GM21825 (cell line): ENCODE measurements at regions not wholly inside any gene's neighbourhood (a gene's known extent, or its start where the extent isn't known, plus 50 kb on each side); places are given as distances from the start of the nearest gene placed in this dataset.
"Not testable (repeated sequence)": the region's sequence is repeated elsewhere in the genome, so short reads cannot be mapped to it uniquely, and the experiment has no call there.

Experiments
- ATAC-seq: cut with Tn5 transposase; IDR thresholded peaks from one replicate; pipeline ENCODE4 v1.9.1; 2021; ENCODE audit warnings: mild to moderate bottlenecking, moderate library complexity; ENCODE audit not compliant: unreplicated experiment

- no peak for ATAC-seq
Measured at GRCh38 chr13:105764486-105764885, 771.0 kb downstream of the EFNB2 start.

- ATAC-seq, result no peak
Measured at GRCh38 chr13:105763851-105764250, 771.6 kb downstream of the EFNB2 start.

- no peak for ATAC-seq
Measured at GRCh38 chr13:105762096-105762495, 773.4 kb downstream of the EFNB2 start.

DNA sequence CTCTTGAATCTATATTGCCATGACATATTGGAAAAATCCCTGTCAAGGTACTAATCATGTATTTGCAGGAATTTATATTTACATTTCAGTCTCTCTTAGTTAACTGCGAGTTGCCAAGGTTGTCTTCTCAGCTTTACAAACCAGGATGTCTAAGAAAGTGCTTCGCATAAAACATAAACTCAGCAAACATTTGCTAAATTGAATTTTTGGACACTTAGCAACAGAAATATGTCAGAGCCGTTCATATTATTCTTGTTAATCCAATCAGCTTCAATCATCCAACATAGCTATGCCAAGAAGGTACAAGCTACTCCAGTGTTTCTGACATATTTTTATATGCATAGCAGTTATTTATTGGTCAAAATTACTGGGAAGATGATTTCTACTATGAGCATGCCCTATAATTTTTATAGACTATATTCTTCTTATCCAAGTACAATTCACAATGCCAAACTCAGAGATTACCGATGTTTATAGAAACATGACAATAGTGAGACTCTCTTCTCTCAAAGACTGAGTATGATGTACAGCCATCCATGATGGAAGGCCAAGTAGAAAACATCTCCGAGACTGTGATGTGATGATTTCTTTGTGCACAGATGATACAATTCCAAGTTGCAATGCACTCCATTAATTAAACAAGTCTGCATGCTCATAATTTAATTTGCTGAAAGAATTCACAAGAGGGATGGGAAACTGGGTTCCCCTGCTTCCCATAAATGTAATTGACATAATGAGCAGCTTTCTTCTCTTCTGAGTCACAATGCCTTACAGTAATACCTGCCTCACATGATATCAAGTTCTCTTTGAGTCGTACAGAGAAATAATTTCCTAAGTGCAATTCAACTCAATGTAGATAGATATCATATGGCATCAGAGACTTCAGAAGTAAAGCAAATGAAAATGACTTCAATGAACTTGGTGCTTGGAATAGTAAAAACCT lies 776.3 kb downstream of the EFNB2 start:
- no peak for ATAC-seq

DNA sequence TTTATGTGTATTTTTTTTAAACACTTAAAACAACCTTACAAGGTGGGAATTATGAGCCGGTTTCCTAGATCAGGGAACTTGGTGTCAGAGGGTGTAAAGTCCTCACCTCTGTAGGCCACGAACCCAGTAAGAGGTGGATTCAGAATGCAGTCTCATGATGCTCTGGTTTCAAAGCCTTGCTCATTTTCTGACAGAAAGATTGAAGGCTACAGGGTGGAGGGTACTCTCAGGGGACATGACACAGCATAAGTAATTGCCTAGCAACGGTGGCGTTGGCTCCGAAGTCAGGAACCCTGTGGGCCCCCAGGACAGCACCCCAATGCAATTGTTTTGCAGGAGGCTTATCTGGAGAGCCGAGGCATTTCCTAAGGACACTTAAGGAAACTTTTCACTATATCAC lies 794.7 kb downstream of the EFNB2 start:
- ATAC-seq, result no peak

GRCh38 chr13:105737688-105738087 lies 797.8 kb downstream of the EFNB2 start:
- ATAC-seq, result no peak

- no peak for ATAC-seq
Measured at GRCh38 chr13:105735281-105735680, 800.2 kb downstream of the EFNB2 start.

- ATAC-seq, result no peak
Measured at GRCh38 chr13:105732806-105733529, 802.5 kb downstream of the EFNB2 start.

DNA sequence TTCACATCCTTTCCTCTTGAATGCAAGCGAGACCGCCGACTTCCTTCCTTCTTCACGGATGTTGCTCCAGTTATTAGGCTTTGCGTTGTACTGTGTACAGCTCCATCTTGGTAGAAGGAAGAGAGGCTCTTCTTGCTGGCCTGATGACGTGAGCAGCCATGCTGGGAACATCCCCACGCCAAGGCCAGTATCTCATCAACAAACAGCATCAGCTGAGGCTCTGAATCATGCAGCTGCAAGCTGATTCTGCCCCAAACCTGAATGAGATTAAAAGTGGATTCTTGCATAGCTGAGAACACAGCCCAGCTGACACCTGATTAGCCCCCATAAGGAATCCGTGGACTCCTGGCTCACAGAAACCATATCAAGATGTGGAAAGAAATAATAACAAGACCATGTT lies 809.6 kb downstream of the EFNB2 start:
- no peak for ATAC-seq

GRCh38 chr13:105721016-105721415 lies 814.4 kb downstream of the EFNB2 start:
- no peak for ATAC-seq

GRCh38 chr13:105719859-105720258 lies 815.6 kb downstream of the EFNB2 start:
- no peak for ATAC-seq

DNA sequence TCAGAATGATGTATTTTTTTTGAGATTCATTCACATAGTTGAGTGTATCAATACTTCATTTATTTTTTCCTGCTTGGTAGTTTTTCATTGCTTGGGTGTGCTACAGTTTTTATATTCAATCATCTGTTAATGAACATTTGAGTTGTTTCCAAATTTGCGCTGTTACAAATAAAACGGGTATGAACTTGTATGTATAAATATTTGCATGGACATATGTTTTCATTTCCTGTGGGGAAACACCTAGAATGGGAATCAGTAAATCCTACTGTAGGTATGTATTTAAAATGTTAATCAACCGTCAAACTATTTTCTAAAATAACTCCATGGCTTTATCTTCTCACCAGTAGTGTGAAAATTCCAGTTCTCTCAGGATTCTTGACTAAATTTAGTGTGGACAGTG lies 826.3 kb downstream of the EFNB2 start:
- ATAC-seq, result no peak

GRCh38 chr13:105703843-105704242 lies 831.6 kb downstream of the EFNB2 start:
- no peak for ATAC-seq

DNA sequence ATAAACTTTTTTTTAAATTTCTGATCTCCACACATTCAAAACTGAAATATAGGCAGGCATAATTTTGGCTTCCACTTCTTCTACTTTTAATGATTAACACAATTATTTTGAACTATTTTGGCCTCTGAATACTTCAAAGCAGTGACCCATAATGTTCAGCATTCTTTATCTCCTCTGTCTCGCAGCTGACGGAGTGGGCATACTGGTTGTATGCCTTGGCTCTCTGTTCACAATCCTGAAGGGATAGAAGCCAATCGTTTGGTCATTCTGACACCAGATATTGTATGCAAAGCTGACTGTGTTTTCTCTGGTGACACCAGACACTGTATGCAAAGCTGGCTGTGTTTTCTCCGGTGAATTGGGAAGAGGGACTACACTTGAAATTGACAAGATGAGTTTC lies 833.0 kb downstream of the EFNB2 start:
- no peak for ATAC-seq

DNA sequence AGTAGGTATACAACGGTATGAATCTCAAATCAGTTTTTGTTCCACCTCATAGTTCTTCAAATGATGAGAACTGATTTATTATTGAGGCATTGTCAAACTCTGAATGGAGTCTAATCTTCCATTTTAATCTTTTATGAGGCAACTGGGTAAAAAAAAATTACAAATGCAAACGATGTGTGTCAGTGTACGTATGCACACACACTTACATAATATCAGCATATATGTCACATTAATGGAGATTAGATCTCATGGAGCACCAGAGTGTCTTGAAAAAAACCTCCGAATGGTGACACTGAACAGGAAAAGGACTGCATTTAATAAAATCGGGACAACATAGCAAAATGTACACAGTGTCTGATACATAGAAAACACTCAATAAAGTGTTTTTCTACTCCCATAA lies 842.7 kb downstream of the EFNB2 start:
- ATAC-seq, result no peak

GRCh38 chr13:105684216-105684615 lies 851.2 kb downstream of the EFNB2 start:
- no peak for ATAC-seq

GRCh38 chr13:105679838-105680237 lies 855.6 kb downstream of the EFNB2 start:
- ATAC-seq, result no peak

DNA sequence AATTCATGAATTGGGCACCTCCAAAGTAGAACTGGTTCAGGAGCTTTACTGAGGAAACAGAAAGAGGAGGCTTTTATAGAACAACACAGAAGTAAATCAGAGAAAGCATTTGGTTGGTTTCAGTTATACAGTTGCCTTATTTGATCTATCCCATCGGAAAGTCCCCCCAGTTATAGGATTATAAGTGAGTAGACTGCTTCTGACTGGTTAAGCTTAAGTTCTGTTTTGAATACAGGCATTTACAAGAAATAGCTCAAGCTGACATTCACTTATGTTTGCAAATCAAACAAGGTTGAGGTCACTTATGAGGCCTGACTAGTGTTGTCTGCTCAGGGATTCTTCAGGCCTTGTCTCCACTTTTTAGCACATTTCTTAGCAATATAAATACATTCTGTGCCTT lies 857.4 kb downstream of the EFNB2 start:
- ATAC-seq, result no peak

DNA sequence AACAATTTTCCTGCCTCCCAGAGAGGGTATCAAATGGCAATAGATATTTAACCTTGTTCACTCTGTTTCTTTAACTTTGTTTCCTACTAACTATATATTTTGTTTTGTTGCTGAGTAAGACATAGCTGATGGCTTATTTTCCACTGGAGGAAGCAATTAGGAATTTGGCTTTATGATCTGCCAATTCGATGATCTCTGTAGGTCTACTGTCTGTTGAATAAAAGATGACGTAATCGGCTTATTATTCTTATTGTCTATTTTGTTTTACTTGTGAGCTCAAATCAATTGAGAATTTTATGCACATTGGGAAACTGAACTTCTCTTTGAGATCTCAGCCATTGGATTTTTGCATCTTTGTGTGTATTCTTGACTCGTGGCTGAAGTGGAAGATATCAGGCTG lies 862.6 kb downstream of the EFNB2 start:
- ATAC-seq, result no peak

DNA sequence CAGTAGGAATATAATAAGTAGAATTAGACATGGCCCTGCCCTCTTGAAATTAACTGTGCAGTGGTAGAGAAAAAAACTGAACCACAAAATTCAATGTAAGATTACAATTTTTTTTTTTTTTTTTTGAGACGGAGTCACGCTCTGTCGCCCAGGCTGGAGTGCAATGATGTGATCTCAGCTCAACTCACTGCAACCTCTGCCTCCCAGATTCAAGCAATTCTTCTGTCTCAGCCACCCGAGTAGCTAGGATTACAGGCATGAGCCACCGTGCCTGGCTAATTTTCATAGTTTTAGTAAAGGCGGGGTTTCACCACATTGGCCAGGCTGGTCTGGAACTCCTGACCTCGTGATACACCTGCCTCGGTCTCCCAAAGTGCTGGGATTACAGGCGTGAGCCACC lies 864.3 kb downstream of the EFNB2 start:
- ATAC-seq, result not testable (repeated sequence)

DNA sequence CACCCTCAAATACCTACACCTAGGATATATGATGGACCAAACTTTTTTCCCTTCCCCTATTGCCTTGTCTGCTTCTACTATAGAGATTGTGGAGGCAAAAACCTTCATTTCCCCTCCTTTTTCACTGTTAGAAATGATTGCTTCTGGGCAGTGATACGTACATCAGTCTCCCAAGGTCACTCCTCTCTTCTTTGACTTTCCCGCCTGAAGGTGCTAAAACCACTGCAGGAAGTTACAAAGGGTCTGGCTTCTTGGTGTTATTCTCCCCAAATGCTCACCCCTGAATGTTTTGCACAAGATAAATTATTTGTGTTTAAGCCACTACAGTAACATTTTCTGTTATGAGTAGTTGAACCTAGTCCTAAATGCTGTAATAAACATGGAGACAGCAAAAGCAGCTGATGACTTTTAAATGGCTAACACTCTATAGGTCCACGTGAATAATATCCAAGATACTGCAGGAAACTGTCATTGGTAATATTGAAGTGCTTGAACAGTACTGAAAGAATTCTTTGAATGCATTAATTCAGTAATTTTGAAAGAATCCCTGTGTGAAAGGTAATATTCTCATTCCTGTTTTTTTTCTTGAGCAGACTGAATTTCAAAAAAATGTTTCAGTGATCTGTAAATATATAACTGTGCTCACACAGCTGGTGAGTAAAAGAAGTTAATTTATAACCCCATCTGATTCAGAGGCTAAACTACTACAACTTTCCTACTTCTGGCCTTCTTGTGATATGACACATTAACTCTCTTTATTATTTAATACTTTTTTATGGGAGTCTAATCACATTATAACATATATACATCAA lies 865.1 kb downstream of the EFNB2 start:
- ATAC-seq, result no peak
